Left forelimb (tissue), 1 donor: ENCODE measurements at regions not wholly inside any gene's neighbourhood (a gene's known extent, or its start where the extent isn't known, plus 50 kb on each side); places are given as distances from the start of the nearest gene placed in this dataset.
"Not testable (repeated sequence)": the region's sequence is repeated elsewhere in the genome, so short reads cannot be mapped to it uniquely, and the experiment has no call there.

ENCODE experiments used
- DNase-seq: peaks from one replicate; pipeline ENCODE4 v3.0.0-alpha.2; 2018; ENCODE audit warnings: low spot score

- DNase-seq: not testable (repeated sequence)
Observed at GRCh38 chr20:50448625-50449403, 61.4 kb upstream of the PTPN1 start.

- DNase-seq: no peak
Observed at GRCh38 chr20:50449738-50450492, 60.3 kb upstream of the PTPN1 start.

- no peak for DNase-seq
Observed at GRCh38 chr20:50450493-50450826, 59.7 kb upstream of the PTPN1 start.

- no peak for DNase-seq
Observed at GRCh38 chr20:50450881-50451752, 59.1 kb upstream of the PTPN1 start.

GRCh38 chr20:50451792-50452425, 58.3 kb upstream of the PTPN1 start:
- not testable (repeated sequence) for DNase-seq

- DNase-seq: no peak
Observed at GRCh38 chr20:50453533-50454244, 56.5 kb upstream of the PTPN1 start.

- DNase-seq: not testable (repeated sequence)
Observed at GRCh38 chr20:50455245-50455644, 54.9 kb upstream of the PTPN1 start.

GRCh38 chr20:50455656-50456451, 54.3 kb upstream of the PTPN1 start:
- no peak for DNase-seq

- DNase-seq: no peak
Observed at GRCh38 chr20:50456452-50457324, 53.5 kb upstream of the PTPN1 start.

- no peak for DNase-seq
Observed at GRCh38 chr20:50459124-50459918, 50.9 kb upstream of the PTPN1 start.

GRCh38 chr20:50460115-50460607, 50.0 kb upstream of the PTPN1 start:
- DNase-seq: no peak
